Breast epithelium (tissue), 3 donors: ENCODE measurements at regions not wholly inside any gene's neighbourhood (a gene's known extent, or its start where the extent isn't known, plus 50 kb on each side); places are given as distances from the start of the nearest gene placed in this dataset.
A peak's percentile ranks its signal among the peaks of the same experiment; 100 is the strongest.

Experiments used
- CTCF ChIP-seq, 3 donors: fragments of 450-650 bp; IDR thresholded peaks; one replicate each; pipeline ENCODE4 v1.5.1; 2016 to 2017; ENCODE audit warnings: antibody characterized with exemption in 3 of 3, mild to moderate bottlenecking in 3 of 3, moderate library complexity in 3 of 3
- POLR2AphosphoS5 ChIP-seq, 3 donors: sonication (generic); formaldehyde crosslinking; IDR thresholded peaks; one replicate each; pipeline ENCODE4 v1.6.1; 2017; ENCODE audit warnings: antibody characterized with exemption in 3 of 3

- TF ChIP-seq CTCF (IDR thresholded peaks at IDR 0.05), result peak; percentile 85 to 91 (median 89)
- peak in 1 of 3 donors; percentile 22 for TF ChIP-seq POLR2AphosphoS5 (IDR thresholded peaks at IDR 0.05)
Observed at GRCh38 chr9:87324613-87325194, 173.0 kb upstream of the DAPK1 start.
